HUES6 (cell line): ENCODE measurements at regions not wholly inside any gene's neighbourhood (a gene's known extent, or its start where the extent isn't known, plus 50 kb on each side); places are given as distances from the start of the nearest gene placed in this dataset.

ENCODE experiments used
- H3K27ac ChIP-seq: 2 replicates; pipeline ENCODE4 v1.7.0; 2013; ENCODE audit warnings: low read depth, mild to moderate bottlenecking, low read length, inconsistent platforms
- H3K27me3 ChIP-seq: 2 replicates; pipeline ENCODE4 v1.6.1; 2013; ENCODE audit warnings: low read length; ENCODE audit not compliant: control insufficient read depth, insufficient read depth
- H3K36me3 ChIP-seq: 2 replicates; pipeline ENCODE4 v1.6.1; 2013; ENCODE audit warnings: low read length; ENCODE audit not compliant: control insufficient read depth, insufficient read depth
- H3K4me1 ChIP-seq: 2 replicates; pipeline ENCODE4 v1.6.1; 2013; ENCODE audit warnings: low read length; ENCODE audit not compliant: control insufficient read depth, insufficient read depth
- H3K4me3 ChIP-seq: 2 replicates; pipeline ENCODE4 v1.5.1; 2013; ENCODE audit warnings: low read depth, low read length
- H3K9ac ChIP-seq: one replicate; pipeline ENCODE4 v1.6.1; 2013; ENCODE audit warnings: mild to moderate bottlenecking, low read length
- H3K9me3 ChIP-seq: 2 replicates; pipeline ENCODE4 v1.6.1; 2013; ENCODE audit warnings: low read depth, low read length; ENCODE audit not compliant: control insufficient read depth, insufficient read depth

DNA sequence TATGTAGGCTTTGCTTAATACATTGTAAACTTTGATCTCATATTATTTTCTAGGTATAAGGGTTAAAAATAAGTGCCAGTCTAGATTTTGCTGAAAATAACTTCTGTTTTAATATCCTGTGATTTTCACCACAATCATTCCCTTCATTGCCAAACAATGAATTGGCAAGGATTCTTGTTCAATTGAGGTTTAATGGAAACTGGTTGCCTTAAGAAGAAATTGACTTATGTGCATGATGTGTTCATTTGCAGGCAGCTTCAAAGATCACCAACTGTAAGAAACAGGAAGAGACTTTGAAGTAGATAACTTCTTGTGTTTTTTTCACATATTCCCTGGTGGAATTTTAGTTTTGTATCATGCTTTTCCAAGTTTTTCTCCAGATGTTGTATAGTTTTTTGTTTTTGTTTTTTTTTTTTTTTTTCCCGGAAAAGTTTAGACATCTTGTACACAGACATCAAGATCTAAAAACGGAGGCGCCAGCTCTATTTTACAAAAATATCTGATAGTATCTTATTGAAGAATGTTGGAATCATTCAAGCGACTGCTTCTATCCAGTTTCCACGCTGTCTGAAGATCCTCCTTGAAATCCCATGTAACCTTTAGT, 108.3 kb downstream of the POSTN start:
- Histone ChIP-seq H3K4me3 (no peak overlapping the region), H3K9ac (no peak overlapping the region), H3K4me1 (no peaks in the 10 kb centered on the region), H3K27me3 (no peaks in the 10 kb centered on the region), H3K27ac (no peak overlapping the region), H3K9me3 (no peaks in the 10 kb centered on the region), H3K36me3 (no peaks in the 10 kb centered on the region)

DNA sequence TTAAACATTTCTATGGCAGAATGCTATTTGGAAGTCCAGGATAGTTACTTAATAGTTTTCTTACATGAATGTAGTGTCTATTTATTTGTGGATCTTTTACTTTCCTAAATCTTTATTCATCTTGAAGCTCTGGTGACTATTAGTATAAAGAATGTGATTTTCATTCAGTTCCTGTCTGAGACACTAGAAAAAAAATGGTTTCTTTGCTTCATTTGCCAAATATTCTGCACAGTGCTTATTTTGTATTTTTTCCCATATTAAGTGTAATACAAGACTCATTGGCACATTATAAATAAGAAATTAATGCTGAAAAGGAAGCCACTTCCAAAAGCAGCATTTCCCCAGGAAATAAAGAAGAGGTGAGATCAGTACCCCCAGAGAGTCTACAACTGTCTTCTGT, 109.8 kb downstream of the POSTN start:
- H3K27ac ChIP-seq: no peak overlapping the region
- no peak overlapping the region for H3K9ac ChIP-seq
- H3K9me3 ChIP-seq: no peaks in the 10 kb centered on the region

DNA sequence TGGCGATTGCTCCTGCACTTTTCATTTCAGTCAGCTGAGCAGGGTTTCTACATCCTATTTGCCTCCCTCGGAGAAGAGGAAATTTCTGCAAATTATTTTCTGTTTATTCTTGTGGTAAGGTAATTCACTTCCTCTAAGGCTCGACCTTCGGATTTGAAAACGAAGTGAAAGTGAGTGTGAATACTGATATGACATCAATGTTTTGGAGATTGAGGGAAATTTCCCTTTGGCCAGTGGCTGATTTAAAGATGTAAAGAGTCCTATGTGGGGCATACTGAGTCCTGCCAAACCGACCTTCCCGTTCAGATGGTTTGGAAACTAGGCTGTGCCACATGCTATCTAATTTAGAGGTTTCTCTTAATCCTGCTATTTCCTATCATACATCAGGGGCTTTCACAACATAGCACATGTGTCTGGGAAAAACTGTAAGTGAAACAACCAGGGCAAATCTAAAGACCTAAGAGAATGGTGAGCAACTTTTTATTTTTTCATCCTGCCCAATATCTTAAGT, 112.3 kb downstream of the POSTN start:
- no peaks in the 10 kb centered on the region for H3K36me3 ChIP-seq
- H3K27me3 ChIP-seq: no peaks in the 10 kb centered on the region
- no peaks in the 10 kb centered on the region for H3K4me1 ChIP-seq
- no peak overlapping the region for H3K9ac ChIP-seq
- H3K9me3 ChIP-seq: no peaks in the 10 kb centered on the region
- no peak overlapping the region for H3K4me3 ChIP-seq
- H3K27ac ChIP-seq: no peak overlapping the region

More for the DNA sequence above, 109.8 kb downstream of the POSTN start:
- no peaks in the 10 kb centered on the region for H3K36me3 ChIP-seq
- H3K4me3 ChIP-seq: no peak overlapping the region
- H3K27me3 ChIP-seq: no peaks in the 10 kb centered on the region
- H3K4me1 ChIP-seq: no peaks in the 10 kb centered on the region

DNA sequence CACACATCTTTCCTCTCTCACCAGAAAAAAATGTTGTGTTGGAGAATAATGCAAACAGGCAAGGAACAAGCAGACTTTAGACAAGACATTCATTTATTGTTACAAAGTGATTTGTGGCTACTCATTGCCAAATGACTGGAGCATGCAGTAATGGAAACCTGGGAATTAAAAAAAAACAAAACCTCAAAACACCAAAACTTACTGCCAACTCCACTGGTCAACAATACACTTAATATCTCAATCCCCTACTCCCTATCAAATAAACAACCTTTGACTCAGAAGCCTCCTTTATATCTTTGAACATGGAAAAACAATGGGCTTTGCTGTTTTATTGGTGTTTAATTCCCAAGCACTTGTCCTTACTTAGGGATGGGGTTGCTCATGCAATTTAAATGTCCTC, 112.8 kb downstream of the POSTN start:
- Histone ChIP-seq H3K4me3 (no peak overlapping the region), H3K36me3 (no peaks in the 10 kb centered on the region), H3K9me3 (no peaks in the 10 kb centered on the region), H3K4me1 (no peaks in the 10 kb centered on the region), H3K27me3 (no peaks in the 10 kb centered on the region), H3K27ac (no peak overlapping the region), H3K9ac (no peak overlapping the region)

DNA sequence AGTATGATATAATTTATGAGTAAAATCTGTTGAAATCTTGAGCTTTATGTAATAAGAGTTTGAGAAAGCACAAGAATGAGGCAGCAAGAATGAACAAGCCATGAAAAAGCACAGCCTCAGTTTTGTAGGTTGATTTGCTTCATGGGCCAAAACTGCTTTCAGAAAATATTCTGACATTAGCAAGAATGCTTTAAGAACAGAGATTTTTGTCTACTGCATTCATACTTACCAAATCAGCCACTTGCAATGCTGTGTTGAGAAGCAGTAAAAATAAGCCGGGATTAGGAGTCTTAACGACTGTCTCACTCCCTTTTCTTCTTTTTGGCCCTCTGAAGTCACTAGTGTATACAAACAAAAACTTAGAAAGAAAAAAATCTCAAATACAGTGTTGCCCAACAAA, 114.5 kb downstream of the POSTN start:
- H3K9me3 ChIP-seq: no peaks in the 10 kb centered on the region
- no peaks in the 10 kb centered on the region for H3K4me1 ChIP-seq
- no peaks in the 10 kb centered on the region for H3K27me3 ChIP-seq
- H3K36me3 ChIP-seq: no peaks in the 10 kb centered on the region
- H3K4me3 ChIP-seq: no peak overlapping the region
- H3K27ac ChIP-seq: no peak overlapping the region
- no peak overlapping the region for H3K9ac ChIP-seq

DNA sequence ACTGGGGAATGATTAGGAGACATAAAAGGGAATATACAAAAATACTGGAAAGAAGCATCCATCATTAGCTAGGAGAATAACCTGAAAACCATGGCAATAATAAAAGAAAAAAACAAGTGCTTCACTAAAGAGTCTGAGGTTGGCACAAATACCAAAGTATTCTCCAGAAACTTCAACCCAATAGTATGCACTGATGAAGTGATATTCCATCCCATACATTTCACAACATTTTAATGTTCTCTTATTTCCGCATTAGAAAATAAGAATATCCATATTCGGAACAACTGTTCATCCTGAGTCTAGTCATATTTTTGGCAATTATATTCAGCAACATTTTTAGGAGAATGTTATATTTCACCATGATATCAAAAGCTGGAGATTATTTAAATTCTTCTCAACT, 116.2 kb downstream of the POSTN start:
- Histone ChIP-seq H3K36me3 (no peaks in the 10 kb centered on the region), H3K4me3 (no peak overlapping the region), H3K9me3 (no peaks in the 10 kb centered on the region), H3K27me3 (no peaks in the 10 kb centered on the region), H3K9ac (no peak overlapping the region), H3K27ac (no peak overlapping the region), H3K4me1 (no peaks in the 10 kb centered on the region)

DNA sequence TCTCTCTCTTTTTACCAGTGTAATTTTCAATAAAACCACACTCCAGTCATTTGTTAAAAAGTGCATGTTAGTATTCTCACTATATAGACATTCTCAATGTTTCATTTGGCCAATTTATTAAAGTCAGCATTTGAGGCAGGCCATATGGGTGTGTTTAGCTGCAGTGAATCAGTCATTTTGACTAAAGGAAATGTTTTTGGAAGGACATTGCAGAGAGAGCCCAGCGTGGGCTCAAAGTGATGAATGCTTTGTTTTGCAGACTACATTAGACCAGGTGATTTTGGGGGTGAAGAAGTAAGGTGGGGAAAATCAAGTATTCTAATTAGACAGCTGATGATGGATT, 116.7 kb downstream of the POSTN start:
- Histone ChIP-seq H3K9me3 (no peaks in the 10 kb centered on the region), H3K27ac (no peak overlapping the region), H3K4me3 (no peak overlapping the region), H3K9ac (no peak overlapping the region), H3K27me3 (no peaks in the 10 kb centered on the region), H3K4me1 (no peaks in the 10 kb centered on the region), H3K36me3 (no peaks in the 10 kb centered on the region)

DNA sequence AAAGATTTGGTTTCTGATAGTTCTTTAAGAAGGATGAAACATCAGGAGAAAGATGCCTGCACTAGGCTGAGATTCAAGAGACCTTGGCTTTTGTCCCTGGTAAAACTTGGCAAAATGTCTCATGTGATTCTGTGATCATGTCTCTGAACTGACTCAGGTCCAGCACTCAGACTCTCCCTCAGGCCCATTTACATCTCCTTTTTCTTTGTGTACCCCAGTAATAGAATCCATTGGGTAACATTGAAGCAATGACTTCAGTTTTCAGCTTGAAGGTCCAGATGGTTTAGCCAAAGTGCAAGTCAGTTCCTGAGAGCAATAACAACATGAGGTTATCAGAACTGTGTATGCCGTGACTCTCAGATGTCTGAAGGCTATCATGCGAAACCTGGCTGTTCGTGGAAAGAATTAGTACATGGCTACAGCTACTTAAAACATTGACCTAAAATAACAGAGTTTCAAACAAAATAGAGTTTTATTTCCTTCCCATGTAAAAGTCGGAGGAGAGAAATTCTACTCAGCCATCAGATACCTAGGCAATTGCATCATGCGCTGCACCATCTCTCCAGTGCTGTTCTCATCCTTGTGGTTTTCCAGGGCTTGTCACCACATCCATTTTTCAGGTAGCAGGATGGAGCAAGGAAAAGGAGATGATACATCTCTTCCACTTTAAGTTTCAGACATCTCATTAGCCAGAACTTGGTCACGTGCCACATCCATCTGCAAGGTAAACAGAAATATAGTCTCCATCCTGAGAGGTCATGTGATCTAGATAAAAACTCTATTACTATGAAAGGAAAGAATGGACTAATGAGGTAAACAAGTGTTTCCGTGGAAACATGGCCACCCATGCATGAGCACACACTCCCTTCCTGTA, 117.3 kb downstream of the POSTN start:
- Histone ChIP-seq H3K27ac (no peak overlapping the region), H3K27me3 (no peaks in the 10 kb centered on the region), H3K9ac (no peak overlapping the region), H3K36me3 (no peaks in the 10 kb centered on the region), H3K4me1 (no peaks in the 10 kb centered on the region), H3K9me3 (no peaks in the 10 kb centered on the region), H3K4me3 (no peak overlapping the region)

DNA sequence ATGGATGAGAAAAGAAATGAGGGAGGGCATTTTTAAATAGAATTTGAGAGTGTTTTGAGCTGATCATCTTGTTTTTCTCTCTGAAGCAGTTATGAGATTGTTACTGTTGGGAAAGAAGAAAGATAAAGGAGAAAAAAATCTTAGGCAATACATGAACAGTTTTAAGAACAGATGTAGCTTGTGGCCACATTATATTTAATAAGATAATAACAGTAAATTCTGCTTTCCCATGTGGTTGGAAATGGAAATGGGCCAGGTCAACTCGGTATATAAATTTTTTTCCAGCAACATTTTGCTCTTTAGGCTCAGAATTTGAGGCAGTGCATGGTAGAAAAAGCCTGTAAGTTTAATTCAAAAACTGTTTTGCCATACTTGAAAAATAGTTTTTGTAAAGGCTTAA, 118.7 kb downstream of the POSTN start:
- Histone ChIP-seq H3K9ac (no peak overlapping the region), H3K4me1 (peaks cover 11% of the 10 kb centered on the region), H3K27ac (no peak overlapping the region), H3K4me3 (no peak overlapping the region), H3K27me3 (no peaks in the 10 kb centered on the region), H3K9me3 (no peaks in the 10 kb centered on the region), H3K36me3 (no peaks in the 10 kb centered on the region)

DNA sequence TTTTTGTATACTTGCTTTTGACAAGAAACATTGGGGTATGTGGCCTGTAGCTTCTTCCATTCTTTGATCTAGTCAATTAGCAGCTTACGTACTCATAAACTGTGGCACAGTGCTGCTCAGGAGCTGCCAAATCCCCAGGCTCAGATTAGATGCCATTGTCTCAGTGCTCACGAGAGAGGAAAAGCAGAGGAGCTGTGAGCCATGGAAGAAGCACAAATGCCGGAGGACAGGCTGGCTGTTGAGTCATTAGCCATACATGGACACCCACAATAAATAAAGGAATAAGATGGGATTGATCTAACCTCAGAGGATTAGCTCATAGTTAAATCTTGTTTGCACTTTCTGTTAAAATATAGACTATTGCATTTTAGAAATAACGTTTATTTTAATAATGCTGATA, 121.7 kb downstream of the POSTN start:
- H3K4me3 ChIP-seq: no peak overlapping the region
- peaks cover 15% of the 10 kb centered on the region for H3K4me1 ChIP-seq
- no peaks in the 10 kb centered on the region for H3K36me3 ChIP-seq
- H3K9ac ChIP-seq: no peak overlapping the region
- H3K27me3 ChIP-seq: no peaks in the 10 kb centered on the region
- no peak overlapping the region for H3K27ac ChIP-seq
- H3K9me3 ChIP-seq: no peaks in the 10 kb centered on the region

DNA sequence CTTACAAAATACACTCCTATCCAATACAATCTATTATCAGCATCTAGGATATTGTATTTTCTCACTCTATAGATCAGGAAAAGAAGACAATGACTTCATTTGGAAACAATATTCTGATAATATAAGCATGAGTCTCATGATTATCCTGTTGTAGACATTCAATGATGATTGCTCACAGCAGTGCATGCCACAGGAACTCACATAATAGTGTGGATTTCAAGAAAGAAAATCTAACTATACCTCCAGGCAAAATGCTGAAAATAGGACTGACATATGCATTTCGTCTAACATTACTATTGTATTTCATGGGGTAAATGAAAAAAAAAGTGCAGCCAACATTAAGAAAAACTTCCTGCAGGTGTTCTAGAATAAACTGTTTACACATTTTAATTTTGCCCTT, 122.6 kb downstream of the POSTN start:
- Histone ChIP-seq H3K9ac (no peak overlapping the region), H3K4me1 (peaks cover 15% of the 10 kb centered on the region), H3K36me3 (no peaks in the 10 kb centered on the region), H3K27ac (no peak overlapping the region), H3K4me3 (no peak overlapping the region), H3K9me3 (no peaks in the 10 kb centered on the region), H3K27me3 (no peaks in the 10 kb centered on the region)
